GM10248 (cell line): ENCODE measurements at regions not wholly inside any gene's neighbourhood (a gene's known extent, or its start where the extent isn't known, plus 50 kb on each side); places are given as distances from the start of the nearest gene placed in this dataset.

ENCODE experiments used
- CTCF ChIA-PET: fragments of 300-600 bp; sonication (Branson Sonifier 250); formaldehyde crosslinking; extraction: SDS; loops from one replicate; lab custom pipeline; 2021; ENCODE audit warnings: antibody characterized with exemption; lab: Yijun Ruan, JAX
- POLR2A ChIA-PET: fragments of 350-650 bp; sonication (Branson Sonifier 250); formaldehyde crosslinking; extraction: SDS; loops from one replicate; lab custom pipeline; 2020; ENCODE audit warnings: antibody characterized with exemption; lab: Yijun Ruan, JAX
- DNase-seq: peaks from one replicate; pipeline ENCODE4 v3.0.0; 2012; ENCODE audit errors: extremely low spot score
- CTCF ChIP-seq: IDR thresholded peaks from 2 replicates; pipeline ENCODE4 v1.5.1; 2012; ENCODE audit warnings: mild to moderate bottlenecking, low read depth; ENCODE audit errors: extremely low read depth, missing control alignments, control extremely low read depth

- ChIA-PET CTCF (no interaction called here), POLR2A (no interaction called here)
- no peak for DNase-seq
- TF ChIP-seq CTCF = no peak
Measured at GRCh38 chr17:79305376-79305767, 230.7 kb downstream of the ENGASE start.

- no peak for DNase-seq
- ChIA-PET POLR2A (no interaction called here), CTCF (no interaction called here)
- no peak for TF ChIP-seq CTCF
Measured at GRCh38 chr17:79304884-79305283, 230.3 kb downstream of the ENGASE start.

- CTCF ChIA-PET = no interaction called here
- DNase-seq = no peak
Measured at GRCh38 chr17:79303641-79304205, 229.1 kb downstream of the ENGASE start.

GRCh38 chr17:79301469-79301868 is 226.8 kb downstream of the ENGASE start:
- CTCF ChIA-PET = no interaction called here
- POLR2A ChIA-PET = no interaction called here

More at GRCh38 chr17:79303641-79304205, 229.1 kb downstream of the ENGASE start:
- POLR2A ChIA-PET = no interaction called here
- TF ChIP-seq CTCF = no peak

GRCh38 chr17:79299349-79299748 is 224.7 kb downstream of the ENGASE start:
- ChIA-PET CTCF (no interaction called here), POLR2A (interaction anchor here (0.7 kb wide), 1 partner anchor 17 kb away, joined by 3 read pairs; no protein-coding TSS in a partner anchor)

More at GRCh38 chr17:79301469-79301868, 226.8 kb downstream of the ENGASE start:
- no peak for DNase-seq
- no peak for TF ChIP-seq CTCF

GRCh38 chr17:79298799-79299198 is 224.2 kb downstream of the ENGASE start:
- POLR2A ChIA-PET = no interaction called here
- DNase-seq = no peak
- CTCF ChIA-PET = no interaction called here
- TF ChIP-seq CTCF = no peak

More at GRCh38 chr17:79299349-79299748, 224.7 kb downstream of the ENGASE start:
- no peak for DNase-seq
- no peak for TF ChIP-seq CTCF
